COLO668 (cell line): ENCODE measurements at regions not wholly inside any gene's neighbourhood (a gene's known extent, or its start where the extent isn't known, plus 50 kb on each side); places are given as distances from the start of the nearest gene placed in this dataset.

Source experiments
- DNase-seq: peaks from one replicate; lab custom pipeline; 2025; ENCODE audit not compliant: unreplicated experiment; lab: John Stamatoyannopoulos, UW

DNA sequence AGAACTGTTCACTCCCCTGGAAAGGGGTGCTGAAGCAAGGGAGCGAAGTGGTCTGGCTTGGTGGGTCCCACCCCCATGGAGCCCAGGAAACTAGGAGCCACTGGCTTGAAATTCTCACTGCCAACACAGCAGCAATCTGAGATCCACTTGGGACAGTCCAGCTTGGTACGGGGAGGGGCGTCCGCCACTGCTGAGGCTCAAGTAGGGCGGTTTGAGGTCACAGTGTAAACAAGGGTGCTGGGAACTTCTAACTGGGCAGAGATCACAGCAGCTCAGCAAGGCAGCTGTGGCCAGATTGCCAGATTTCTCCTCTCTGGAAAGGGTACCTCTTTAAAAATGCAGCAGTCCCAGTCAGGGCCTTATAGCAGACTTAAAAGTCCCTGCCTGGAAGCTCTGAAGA lies 53.9 kb upstream of the GALNTL6 start:
- no peak for DNase-seq

- DNase-seq: no peak
These were observed 61.7 kb upstream of the GALNTL6 start for GRCh38 chr4:171751538-171751937.

GRCh38 chr4:171746418-171746817 lies 66.8 kb upstream of the GALNTL6 start:
- DNase-seq: no peak

DNA sequence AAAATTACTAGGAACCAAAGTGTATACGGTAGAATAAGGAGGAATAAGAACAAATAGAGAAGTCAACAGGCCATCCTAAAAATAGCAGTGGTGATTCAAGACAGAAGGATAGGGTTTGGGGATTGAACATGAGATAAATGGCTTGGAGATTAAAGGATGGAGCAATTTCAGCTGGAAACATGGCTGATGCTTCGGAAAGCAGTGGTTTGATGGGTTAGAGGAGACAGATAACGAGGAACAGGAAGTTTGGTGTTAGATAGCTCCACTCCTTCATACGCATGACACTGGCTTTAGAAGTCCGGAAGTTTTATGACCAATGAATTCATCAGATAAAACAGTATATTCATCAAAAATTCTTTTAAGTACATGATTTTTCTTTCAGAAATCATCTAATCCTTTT lies 70.8 kb upstream of the GALNTL6 start:
- no peak for DNase-seq

DNA sequence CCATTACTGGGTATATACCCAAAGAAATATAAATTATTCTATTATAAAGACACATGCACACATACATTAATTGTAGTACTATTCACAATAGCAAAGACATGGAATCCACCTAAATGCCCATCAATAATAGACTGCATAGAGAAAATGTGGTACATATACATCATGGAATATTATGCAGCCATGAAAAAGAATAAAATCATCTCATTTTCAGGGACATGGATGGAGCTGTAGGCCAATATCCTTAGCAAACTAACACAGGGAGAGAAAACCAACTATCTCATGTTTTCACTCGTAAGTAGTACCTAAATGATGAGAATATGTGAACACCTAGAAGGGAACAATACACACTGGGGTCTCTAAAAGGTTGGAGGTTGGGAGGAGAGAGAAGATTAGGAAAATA lies 86.0 kb upstream of the GALNTL6 start:
- DNase-seq: no peak

GRCh38 chr4:171721937-171722336 lies 91.3 kb upstream of the GALNTL6 start:
- DNase-seq: no peak

- DNase-seq: no peak
These were observed 93.5 kb upstream of the GALNTL6 start for GRCh38 chr4:171719691-171720090.

DNA sequence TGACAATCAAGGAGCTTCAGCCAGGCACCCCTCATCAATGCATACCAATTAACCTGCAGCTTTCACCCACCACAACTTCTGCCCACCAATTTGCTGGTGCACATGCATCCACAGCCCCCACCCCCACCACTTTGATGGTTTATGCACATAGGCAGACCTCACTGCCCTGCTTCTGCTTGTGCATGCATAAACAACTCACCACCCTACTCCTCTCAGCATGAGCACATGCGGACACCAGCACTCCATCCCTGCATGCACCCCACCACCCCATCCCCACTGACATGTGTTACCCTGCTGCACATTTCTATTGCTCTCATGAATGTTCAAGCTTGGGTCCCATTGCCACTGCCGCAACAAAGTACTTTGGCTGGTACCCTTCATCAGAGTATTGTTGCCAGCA lies 94.5 kb upstream of the GALNTL6 start:
- DNase-seq: no peak

DNA sequence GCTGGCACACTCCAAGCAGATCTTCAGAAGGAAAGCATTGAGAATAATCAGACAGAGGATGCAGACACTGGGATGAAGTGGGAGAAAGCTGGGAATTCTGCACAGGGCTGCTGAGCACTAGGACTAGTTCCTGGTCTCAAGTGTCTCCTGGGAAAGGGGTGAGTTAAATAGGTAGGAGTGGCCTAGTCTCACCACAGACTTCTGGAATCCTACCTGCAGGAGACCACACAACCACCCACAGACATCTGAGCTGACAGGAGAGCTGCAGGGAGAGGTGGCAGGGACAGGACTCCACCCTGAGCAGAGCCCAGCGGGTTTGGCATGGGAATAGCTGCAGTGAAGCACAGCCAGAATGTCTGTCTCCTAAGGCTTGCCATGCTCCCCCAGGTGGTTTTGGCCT lies 95.1 kb upstream of the GALNTL6 start:
- no peak for DNase-seq

- no peak for DNase-seq
These were observed 95.9 kb upstream of the GALNTL6 start for GRCh38 chr4:171717231-171717741.

DNA sequence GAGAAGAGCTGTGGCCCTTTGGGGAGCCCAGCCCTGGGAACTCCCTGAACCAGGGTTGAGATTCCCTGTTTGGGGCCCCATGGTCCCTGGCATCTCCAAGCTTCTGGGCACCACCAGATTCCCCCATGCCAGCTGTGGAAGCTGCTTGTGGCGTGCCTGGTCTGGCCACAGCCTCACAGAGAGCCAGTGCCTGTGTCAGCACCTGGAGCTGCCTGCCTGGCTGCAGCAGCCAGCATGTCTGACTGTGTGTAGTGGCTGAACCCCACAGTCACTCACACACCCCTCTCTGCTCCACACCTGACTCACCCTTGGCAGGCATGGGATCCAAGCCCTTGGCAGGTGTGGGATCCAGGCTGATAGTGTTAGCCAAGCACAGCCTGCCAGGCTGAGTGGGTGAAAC lies 97.2 kb upstream of the GALNTL6 start:
- no peak for DNase-seq

DNA sequence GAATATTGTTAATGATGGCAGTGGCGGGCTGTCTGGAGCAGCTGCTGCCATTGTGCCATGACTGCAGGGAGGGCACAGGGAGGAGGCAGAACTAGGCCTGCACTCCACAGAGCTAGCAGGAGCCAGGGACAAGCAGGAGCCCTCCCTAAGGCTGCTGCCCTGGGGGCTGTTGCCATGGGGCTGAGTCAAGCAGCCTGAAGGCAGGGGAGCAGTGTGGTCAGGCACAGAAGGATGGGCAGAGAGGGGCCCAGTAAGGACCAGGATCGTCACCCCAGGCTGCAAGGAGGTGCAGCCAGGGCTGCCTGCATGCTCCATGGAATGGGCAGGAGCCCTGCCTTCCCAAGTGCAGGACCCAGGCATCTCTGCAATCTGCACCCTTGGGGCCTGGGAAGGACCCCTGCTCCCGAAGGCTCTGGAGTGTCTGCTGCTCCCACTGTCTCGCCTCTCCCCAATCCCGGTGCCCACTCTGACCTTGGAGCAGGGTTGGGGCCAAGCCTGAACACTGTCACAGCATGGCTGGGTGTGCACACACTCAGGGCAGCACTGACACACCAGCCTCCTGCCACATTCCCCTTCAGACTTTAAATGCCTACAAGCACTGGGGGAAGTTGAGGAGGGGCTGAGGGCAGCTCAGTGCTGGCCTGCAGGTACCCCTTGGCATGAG lies 98.3 kb upstream of the GALNTL6 start:
- DNase-seq: no peak

DNA sequence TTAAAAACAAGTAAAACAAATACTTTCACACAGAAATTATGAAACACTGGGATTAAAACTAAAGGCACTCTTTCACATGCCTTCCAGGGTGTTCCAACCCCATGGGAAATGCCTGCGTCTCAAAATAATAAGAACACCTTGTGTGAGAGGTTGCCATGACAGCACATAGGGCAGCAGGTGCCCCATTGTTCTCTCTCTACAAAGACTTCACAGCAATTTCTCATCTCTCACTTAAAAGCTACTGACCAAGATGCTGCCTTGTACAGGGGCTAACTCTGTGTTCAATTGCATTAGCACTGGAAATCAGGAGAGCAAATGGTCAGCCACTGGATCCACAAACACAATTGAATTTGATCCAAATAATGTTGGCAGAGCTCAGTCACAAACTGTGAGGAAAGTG lies 102.5 kb upstream of the GALNTL6 start:
- DNase-seq: no peak

- no peak for DNase-seq
These were observed 136.5 kb upstream of the GALNTL6 start for GRCh38 chr4:171676555-171677215.

- no peak for DNase-seq
These were observed 138.4 kb upstream of the GALNTL6 start for GRCh38 chr4:171674781-171675180.

- no peak for DNase-seq
These were observed 144.8 kb upstream of the GALNTL6 start for GRCh38 chr4:171668403-171668802.

GRCh38 chr4:171667906-171668305 lies 145.3 kb upstream of the GALNTL6 start:
- DNase-seq: no peak

GRCh38 chr4:171651071-171651470 lies 162.1 kb upstream of the GALNTL6 start:
- no peak for DNase-seq

- DNase-seq: no peak
These were observed 162.7 kb upstream of the GALNTL6 start for GRCh38 chr4:171650543-171650942.

- no peak for DNase-seq
These were observed 164.3 kb upstream of the GALNTL6 start for GRCh38 chr4:171648926-171649325.

GRCh38 chr4:171646984-171647383 lies 166.2 kb upstream of the GALNTL6 start:
- no peak for DNase-seq

DNA sequence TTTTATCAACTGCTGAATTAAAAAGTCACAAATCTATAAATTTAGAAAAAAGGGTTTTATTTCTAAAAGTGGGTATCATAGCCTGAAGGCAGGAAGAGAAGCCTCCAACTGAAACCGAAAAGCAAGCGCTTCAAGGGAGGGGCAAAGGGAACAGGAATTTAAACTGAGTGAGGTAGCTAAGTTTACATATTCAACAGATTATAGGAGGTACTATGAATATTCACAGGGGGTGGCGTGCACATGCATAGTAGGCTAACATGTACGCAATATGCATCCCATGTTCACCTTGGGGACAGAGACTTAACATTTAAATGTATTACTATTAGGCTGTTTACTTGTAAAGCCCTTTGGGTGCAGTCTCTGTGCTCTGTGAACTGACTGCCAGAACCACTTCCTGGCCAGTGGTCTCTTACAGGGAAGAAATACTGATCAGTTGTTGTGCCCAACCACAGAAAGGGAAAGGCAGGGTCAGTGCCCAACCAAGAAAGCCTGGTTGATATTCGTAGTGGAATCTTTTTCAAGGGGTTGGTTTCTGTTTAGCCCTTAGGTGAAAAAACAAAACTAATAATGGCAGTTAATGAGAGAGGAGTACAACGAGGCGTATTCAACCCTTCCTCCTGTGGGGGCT lies 168.7 kb upstream of the GALNTL6 start:
- DNase-seq: no peak
